BLaER1 (cell line): ENCODE measurements at regions not wholly inside any gene's neighbourhood (a gene's known extent, or its start where the extent isn't known, plus 50 kb on each side); places are given as distances from the start of the nearest gene placed in this dataset.

Experiments
- H3K27ac ChIP-seq: shearing (Covaris generic); formaldehyde crosslinking; 2 replicates; pipeline ENCODE4 v1.8.1; 2022
- H3K27me3 ChIP-seq: shearing (Covaris generic); formaldehyde crosslinking; 2 replicates; pipeline ENCODE4 v1.8.1; 2022
- H3K36me3 ChIP-seq: shearing (Covaris generic); formaldehyde crosslinking; 2 replicates; pipeline ENCODE4 v1.8.1; 2022
- H3K4me1 ChIP-seq: shearing (Covaris generic); formaldehyde crosslinking; 2 replicates; pipeline ENCODE4 v1.8.1; 2022
- H3K4me2 ChIP-seq: shearing (Covaris generic); formaldehyde crosslinking; 2 replicates; pipeline ENCODE4 v1.8.1; 2022
- H3K4me3 ChIP-seq: shearing (Covaris generic); formaldehyde crosslinking; 2 replicates; pipeline ENCODE4 v1.8.1; 2022
- H3K9ac ChIP-seq: shearing (Covaris generic); formaldehyde crosslinking; 2 replicates; pipeline ENCODE4 v1.8.1; 2022
- H3K9me3 ChIP-seq: shearing (Covaris generic); formaldehyde crosslinking; 2 replicates; pipeline ENCODE4 v1.8.1; 2022
- H4K20me1 ChIP-seq: shearing (Covaris generic); formaldehyde crosslinking; 2 replicates; pipeline ENCODE4 v1.8.1; 2022
- Cebpa-rat ChIP-seq: shearing (Covaris generic); IDR thresholded peaks from 2 replicates; pipeline ENCODE4 v1.8.1; 2022

DNA sequence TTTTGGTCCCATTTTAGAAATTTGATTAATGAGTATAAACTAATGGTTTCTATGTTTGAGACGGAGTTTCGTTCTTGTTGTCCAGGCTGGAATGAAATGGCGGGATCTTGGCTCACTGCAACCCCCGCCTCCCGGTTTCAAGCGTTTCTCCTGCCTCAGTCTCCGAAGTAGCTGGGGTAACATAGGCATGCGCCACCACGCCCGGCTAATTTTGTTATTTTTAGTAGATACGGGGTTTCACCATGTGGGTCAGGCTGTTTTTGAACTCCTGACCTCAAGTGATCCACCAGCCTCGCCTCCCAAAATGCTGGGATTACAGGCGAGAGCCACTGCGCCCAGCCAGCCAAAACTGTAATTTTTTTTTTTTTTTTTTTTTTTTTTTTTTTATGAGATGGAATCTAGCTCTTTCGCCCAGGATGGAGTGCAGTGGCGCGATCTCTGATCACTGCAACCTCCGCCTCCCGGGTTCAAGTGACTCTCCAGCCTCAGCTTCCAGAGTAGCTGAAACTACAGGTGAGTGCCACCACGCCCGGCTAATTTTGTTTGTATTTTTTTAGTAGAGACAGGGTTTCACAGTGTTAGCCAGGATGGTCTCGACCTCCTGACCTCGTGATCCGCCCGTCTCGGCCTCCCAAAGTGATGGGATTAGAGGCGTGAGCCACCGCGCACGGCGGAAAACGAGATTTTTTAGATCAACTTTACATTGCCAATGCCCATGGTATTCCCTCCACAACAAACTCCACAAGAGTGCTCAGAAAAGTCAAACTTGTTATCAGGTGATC, 127.8 kb downstream of the HFE start:
- H3K27ac ChIP-seq, result peak overlapping the region; percentile 91
- H3K27me3 ChIP-seq, result no peaks in the 10 kb centered on the region
- peaks cover 39% of the 10 kb centered on the region for H3K4me1 ChIP-seq
- H3K9ac ChIP-seq, result peak overlapping the region; percentile 96
- no peaks in the 10 kb centered on the region for H3K36me3 ChIP-seq
- peak overlapping the region; percentile 86 for H3K4me2 ChIP-seq
- TF ChIP-seq Cebpa-rat, result no peak
- H4K20me1 ChIP-seq, result peaks cover 14% of the 10 kb centered on the region
- 0 out of 2 replicates have a peak, but pooled peaks cover 6% of the 10 kb centered on the region for H3K9me3 ChIP-seq
- peak overlapping the region; percentile 82 for H3K4me3 ChIP-seq

DNA sequence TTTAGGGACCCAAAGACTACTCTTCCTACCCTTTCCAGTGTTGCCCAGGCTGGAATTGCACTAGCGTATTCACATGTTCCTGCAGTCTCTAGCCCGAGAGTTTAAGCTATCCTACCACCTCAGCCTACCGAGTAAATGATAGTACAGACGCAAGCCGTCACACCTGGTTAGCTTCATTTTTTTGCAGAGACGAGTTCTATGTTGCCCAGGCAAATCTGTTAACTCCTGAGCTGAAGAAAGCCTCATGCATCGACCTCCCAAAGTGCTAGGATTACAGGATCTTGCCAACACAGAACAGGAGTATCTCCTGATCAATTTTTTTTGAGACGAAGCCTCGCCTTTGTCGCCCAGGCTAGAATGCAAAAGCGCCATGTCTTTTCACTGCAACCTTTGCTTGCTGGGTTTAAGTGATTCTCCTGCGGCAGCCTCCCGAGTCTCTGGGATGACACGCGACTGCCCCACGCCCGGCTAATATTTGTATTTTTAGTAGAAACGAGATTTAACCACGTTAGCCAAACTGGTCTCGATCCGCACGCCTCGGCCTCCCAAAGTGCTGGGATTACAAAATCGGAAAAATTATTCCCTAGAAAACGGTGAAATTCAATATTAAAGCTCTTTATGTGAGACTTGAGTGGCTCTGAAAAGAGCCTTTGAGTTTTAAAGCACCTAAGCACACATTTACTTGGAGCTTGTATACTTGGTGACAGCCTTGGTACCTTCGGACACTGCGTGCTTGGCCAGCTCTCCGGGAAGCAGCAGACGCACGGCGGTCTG, 128.5 kb downstream of the HFE start:
- Histone ChIP-seq H3K4me2 (peak overlapping the region; percentile 86), H3K27me3 (no peaks in the 10 kb centered on the region), H3K4me3 (peak overlapping the region; percentile 82), H3K36me3 (no peaks in the 10 kb centered on the region), H3K27ac (peak overlapping the region; percentile 91), H3K4me1 (peaks cover 47% of the 10 kb centered on the region), H3K9ac (peak overlapping the region; percentile 96), H3K9me3 (0 out of 2 replicates have a peak, but pooled peaks cover 6% of the 10 kb centered on the region), H4K20me1 (peaks cover 14% of the 10 kb centered on the region)
- no peak for TF ChIP-seq Cebpa-rat

DNA sequence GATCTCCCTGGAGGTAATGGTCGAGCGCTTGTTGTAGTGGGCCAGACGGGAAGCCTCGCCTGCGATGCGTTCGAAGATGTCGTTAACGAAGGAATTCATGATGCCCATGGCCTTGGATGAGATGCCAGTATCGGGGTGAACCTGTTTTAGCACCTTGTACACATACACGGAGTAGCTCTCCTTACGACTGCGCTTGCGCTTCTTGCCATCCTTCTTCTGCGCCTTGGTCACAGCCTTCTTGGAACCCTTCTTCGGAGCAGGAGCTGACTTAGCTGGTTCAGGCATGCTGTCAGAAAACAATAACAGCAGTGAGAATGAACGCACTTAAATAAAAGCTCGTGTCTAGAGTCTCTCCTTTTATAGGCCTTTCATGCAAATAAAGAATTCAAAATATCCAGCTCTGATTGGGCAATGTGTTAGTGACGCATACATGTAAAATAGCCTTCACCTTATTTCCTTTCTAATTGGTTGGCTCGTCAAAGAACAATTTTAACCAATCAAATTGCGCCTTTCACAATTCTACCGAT, 129.2 kb downstream of the HFE start:
- Histone ChIP-seq H3K27ac (peak overlapping the region; percentile 95), H4K20me1 (peaks cover 14% of the 10 kb centered on the region), H3K36me3 (no peaks in the 10 kb centered on the region), H3K4me3 (peak overlapping the region; percentile 82), H3K9ac (peak overlapping the region; percentile 97), H3K9me3 (0 out of 2 replicates have a peak, but pooled peaks cover 6% of the 10 kb centered on the region), H3K4me1 (peaks cover 47% of the 10 kb centered on the region), H3K27me3 (no peaks in the 10 kb centered on the region), H3K4me2 (peak overlapping the region; percentile 86)
- no peak for TF ChIP-seq Cebpa-rat

DNA sequence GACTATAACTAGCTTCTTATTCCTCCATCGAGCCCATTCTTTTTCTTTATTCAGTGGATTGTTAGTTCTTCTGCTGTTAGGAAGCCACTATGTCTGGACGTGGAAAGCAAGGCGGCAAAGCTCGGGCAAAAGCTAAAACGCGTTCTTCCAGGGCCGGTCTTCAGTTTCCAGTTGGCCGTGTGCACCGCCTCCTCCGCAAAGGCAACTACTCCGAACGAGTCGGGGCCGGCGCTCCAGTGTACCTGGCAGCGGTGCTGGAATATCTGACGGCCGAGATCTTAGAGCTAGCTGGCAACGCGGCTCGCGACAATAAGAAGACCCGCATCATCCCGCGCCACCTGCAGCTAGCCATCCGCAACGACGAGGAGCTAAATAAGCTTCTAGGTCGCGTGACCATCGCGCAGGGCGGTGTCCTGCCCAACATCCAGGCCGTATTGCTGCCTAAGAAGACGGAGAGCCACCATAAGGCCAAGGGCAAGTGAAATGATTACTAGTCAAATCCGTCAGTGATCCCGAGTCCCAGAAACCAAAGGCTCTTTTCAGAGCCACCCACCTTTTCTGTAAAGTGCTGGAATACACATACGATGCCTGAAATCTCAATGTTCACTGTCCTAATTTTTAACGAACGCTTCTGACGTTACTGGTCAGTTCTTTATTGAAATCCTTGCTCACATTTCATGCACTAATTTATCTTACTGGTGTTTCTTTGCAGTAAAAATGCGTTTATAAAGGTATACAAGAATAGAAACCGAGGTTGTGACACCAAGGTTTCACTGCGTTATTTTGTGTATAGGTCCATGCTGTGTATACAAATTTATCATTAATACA, 129.9 kb downstream of the HFE start:
- no peak for TF ChIP-seq Cebpa-rat
- Histone ChIP-seq H3K9me3 (0 out of 2 replicates have a peak, but pooled peaks cover 6% of the 10 kb centered on the region), H3K27ac (peak overlapping the region; percentile 95), H3K36me3 (no peaks in the 10 kb centered on the region), H3K27me3 (no peaks in the 10 kb centered on the region), H4K20me1 (peaks cover 14% of the 10 kb centered on the region), H3K9ac (peak overlapping the region; percentile 97), H3K4me1 (peaks cover 52% of the 10 kb centered on the region), H3K4me2 (peak overlapping the region; percentile 85), H3K4me3 (peak overlapping the region; percentile 82)

DNA sequence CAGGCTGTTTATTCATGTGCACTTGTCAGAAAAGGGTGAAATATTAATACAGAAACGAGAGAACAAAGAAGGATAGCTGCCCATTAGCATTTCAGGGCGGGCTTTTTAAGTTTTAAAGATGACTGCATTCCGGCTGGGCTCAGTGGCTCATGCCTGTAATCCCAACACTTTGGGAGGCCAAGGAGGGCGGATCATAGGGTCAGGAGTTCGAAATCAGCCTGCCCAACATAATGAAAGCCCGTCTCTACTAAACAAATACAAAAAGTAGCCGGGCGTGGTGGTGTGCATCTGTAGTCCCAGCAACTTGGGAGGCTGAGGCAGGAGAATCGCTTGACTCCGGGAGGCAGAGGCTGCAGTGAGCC, 130.5 kb downstream of the HFE start:
- no peaks in the 10 kb centered on the region for H3K36me3 ChIP-seq
- H3K27me3 ChIP-seq, result no peaks in the 10 kb centered on the region
- no peak for TF ChIP-seq Cebpa-rat
- H3K27ac ChIP-seq, result peak overlapping the region; percentile 95
- H3K9ac ChIP-seq, result peak overlapping the region; percentile 97
- H4K20me1 ChIP-seq, result peaks cover 14% of the 10 kb centered on the region
- H3K4me2 ChIP-seq, result peak overlapping the region; percentile 85
- 0 out of 2 replicates have a peak, but pooled peaks cover 6% of the 10 kb centered on the region for H3K9me3 ChIP-seq
- peak overlapping the region; percentile 82 for H3K4me3 ChIP-seq
- peaks cover 57% of the 10 kb centered on the region for H3K4me1 ChIP-seq

DNA sequence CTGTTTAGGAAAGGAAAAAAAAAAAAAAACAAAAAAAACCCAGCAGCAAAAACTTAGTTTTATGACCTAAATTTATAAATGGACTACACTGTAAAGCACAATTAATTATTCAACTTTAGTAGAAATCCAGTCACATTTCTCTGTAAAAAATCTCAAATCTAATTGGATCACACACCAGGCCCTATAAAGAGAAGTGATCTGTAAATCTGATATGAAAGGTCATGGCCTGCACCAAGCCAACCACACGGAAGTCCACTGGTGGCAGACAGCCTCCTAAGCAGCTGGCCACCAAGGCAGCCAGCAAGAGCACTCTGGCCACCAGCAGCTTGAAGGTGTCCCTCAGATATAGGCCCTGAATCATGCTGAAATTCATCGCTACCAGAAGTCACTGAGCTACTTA, 131.6 kb downstream of the HFE start:
- Histone ChIP-seq H3K4me2 (peak overlapping the region; percentile 85), H3K4me1 (peaks cover 60% of the 10 kb centered on the region), H3K27ac (peak overlapping the region; percentile 95), H3K36me3 (no peaks in the 10 kb centered on the region), H4K20me1 (peaks cover 14% of the 10 kb centered on the region), H3K9ac (peak overlapping the region; percentile 97), H3K4me3 (peak overlapping the region; percentile 82; the same call in 1 of the 2 replicates), H3K9me3 (no peaks in the 10 kb centered on the region), H3K27me3 (no peaks in the 10 kb centered on the region)
- no peak for TF ChIP-seq Cebpa-rat

DNA sequence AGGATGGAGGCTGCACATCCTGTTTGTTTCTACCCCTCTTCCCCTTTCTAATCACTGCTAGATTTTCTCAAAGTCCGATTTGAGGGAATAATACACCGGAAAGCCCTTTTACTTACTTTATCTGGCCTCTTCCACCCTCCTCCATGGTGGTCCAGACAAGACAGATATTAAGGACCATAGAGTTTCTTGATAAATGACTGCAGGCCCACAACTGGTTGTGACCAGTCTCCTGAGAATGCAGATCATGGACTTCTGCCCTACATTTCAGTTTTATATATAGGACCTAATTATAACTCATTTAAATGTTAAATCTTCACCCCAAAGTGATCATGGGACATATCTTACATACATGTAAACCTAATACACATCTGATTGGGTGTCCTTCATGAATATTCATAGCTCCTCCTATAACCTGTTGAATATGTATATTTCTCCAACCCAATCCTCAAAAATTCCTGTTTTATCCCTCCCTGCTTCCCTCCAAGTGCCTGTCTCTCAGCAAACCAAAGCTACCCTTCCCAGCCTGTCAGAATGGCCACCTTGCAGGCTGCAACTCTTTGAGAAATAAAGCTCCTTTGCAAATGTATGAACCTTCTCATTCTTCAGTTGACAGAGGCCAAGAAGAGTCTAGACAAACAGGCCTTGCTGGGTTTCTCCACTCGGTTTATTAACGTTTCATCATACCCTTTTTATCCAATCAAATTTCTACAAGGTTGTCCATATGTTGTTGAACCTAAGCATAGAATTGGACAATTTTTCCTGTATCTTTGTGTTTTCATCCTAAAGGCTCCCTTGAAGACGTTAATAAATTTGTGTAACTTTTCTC, 133.1 kb downstream of the HFE start:
- H4K20me1 ChIP-seq, result peaks cover 10% of the 10 kb centered on the region
- H3K4me1 ChIP-seq, result peaks cover 53% of the 10 kb centered on the region
- H3K4me3 ChIP-seq, result 0 out of 2 replicates have a peak overlapping the region, but pooled peaks have one; percentile 26
- peak overlapping the region; percentile 95; the same call in 1 of the 2 replicates for H3K27ac ChIP-seq
- peaks cover 7% of the 10 kb centered on the region for H3K9me3 ChIP-seq
- peak overlapping the region; percentile 85 for H3K4me2 ChIP-seq
- peaks cover 5% of the 10 kb centered on the region for H3K36me3 ChIP-seq
- peak overlapping the region; percentile 26; the same call in 1 of the 2 replicates for H3K9ac ChIP-seq
- H3K27me3 ChIP-seq, result no peaks in the 10 kb centered on the region
- TF ChIP-seq Cebpa-rat, result no peak

GRCh38 chr6:26221186-26221585, 134.0 kb downstream of the HFE start:
- no peak for TF ChIP-seq Cebpa-rat
- Histone ChIP-seq H3K27ac (no peak overlapping the region), H3K27me3 (no peaks in the 10 kb centered on the region), H3K4me2 (no peak overlapping the region), H3K4me3 (no peak overlapping the region), H3K4me1 (peaks cover 61% of the 10 kb centered on the region), H4K20me1 (peaks cover 2% of the 10 kb centered on the region), H3K36me3 (peaks cover 13% of the 10 kb centered on the region), H3K9me3 (peaks cover 15% of the 10 kb centered on the region), H3K9ac (no peak overlapping the region)
